ENCODE measurements at regions not wholly inside any gene's neighbourhood (a gene's known extent, or its start where the extent isn't known, plus 50 kb on each side); places are given as distances from the start of the nearest gene placed in this dataset.
"Not testable (repeated sequence)": the region's sequence is repeated elsewhere in the genome, so short reads cannot be mapped to it uniquely, and the experiment has no call there.

DNA sequence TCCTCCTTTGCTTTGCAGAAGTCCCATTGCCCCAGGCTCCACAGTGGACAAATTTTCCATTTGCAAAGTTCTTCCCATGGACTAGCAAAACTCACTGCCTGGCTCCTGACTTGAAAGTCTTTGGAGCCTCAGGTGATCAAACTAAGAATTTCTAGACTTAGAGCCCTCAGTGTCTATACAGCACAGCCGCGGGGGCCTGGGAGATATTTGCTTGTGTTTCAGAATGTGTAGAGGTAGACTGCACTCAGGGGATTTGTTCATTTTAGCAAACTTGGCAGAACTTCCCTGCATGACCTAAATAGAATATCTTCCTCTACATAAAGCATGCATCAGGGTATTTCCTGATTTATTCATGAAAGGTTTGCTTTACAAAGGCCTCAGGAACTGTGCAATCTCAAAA, 384.2 kb upstream of the ZNF462 start:
- DNase-seq (no peak), ATAC-seq (no peak)
- intact Hi-C loops (cut with micrococcal nuclease), result no loop called here
- no peaks in the 10 kb centered on the region for H3K4me1 Mint-ChIP-seq
- H3K9me3 ChIP-seq (ENCODE audit: control insufficient read depth in 2 of 3, low read length in 3 of 3), result no peaks in the 10 kb centered on the region
- H3K9me3 Mint-ChIP-seq, result peaks cover 0 to 21% (median 7%) of the 10 kb centered on the region in 11 donors
- no peak overlapping the region for H3K27ac ChIP-seq (ENCODE audit: low read depth, low read length)
- no peaks in the 10 kb centered on the region for H3K4me1 ChIP-seq (ENCODE audit: control insufficient read depth in 2 of 2, insufficient read depth in 2 of 2, low read length in 2 of 2)
- no peak overlapping the region for H3K27ac Mint-ChIP-seq
- H3K27me3 Mint-ChIP-seq, result no peaks in the 10 kb centered on the region
- ChIA-PET CTCF (no interaction called here), POLR2A (no interaction called here)
- H3K4me3 Mint-ChIP-seq, result no peak overlapping the region
- H3K36me3 Mint-ChIP-seq, result peaks cover 0 to 11% (median 0%) of the 10 kb centered on the region in 5 donors
- H3K4me3 ChIP-seq (ENCODE audit: low read length), result no peak overlapping the region
- H3K27me3 ChIP-seq (ENCODE audit: control insufficient read depth in 2 of 2, insufficient read depth in 2 of 2, low read length in 2 of 2), result no peaks in the 10 kb centered on the region
- H3K36me3 ChIP-seq (ENCODE audit: control insufficient read depth in 2 of 3, insufficient read depth in 3 of 3, low read length in 3 of 3), result no peaks in the 10 kb centered on the region

DNA sequence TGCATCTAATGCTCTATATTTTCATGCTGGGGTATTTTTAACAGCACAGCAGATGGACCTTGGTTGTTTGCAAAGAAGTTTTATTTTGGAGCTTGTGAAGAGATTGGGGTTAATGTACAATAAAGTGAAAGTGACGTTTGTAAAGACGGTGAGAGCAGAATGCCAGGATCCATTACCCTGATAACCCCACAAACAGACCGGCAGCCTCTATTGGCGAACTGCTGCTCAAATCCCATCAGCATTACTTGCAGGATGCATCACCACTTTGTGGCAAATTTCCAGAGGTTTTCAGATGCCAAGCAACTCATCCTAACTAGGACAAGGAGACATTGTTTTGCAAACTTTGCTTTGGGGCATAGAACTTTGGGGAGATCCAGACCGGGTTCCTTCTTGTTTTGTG, 383.3 kb upstream of the ZNF462 start:
- ATAC-seq (no peak), DNase-seq (no peak)
- H3K27me3 ChIP-seq (ENCODE audit: control insufficient read depth in 2 of 2, insufficient read depth in 2 of 2, low read length in 2 of 2), result no peaks in the 10 kb centered on the region
- no peaks in the 10 kb centered on the region for H3K4me1 ChIP-seq (ENCODE audit: control insufficient read depth in 2 of 2, insufficient read depth in 2 of 2, low read length in 2 of 2)
- no peak overlapping the region for H3K27ac Mint-ChIP-seq
- POLR2A ChIA-PET, result no interaction called here
- H3K4me3 ChIP-seq (ENCODE audit: low read length), result no peak overlapping the region
- peaks cover 0 to 11% (median 0%) of the 10 kb centered on the region in 5 donors for H3K36me3 Mint-ChIP-seq
- intact Hi-C loops (cut with micrococcal nuclease), result no loop called here
- no peaks in the 10 kb centered on the region for H3K9me3 ChIP-seq (ENCODE audit: control insufficient read depth in 2 of 3, low read length in 3 of 3)
- no peak overlapping the region for H3K27ac ChIP-seq (ENCODE audit: low read depth, low read length)
- peaks cover 0 to 16% (median 5%) of the 10 kb centered on the region in 11 donors for H3K9me3 Mint-ChIP-seq
- H3K27me3 Mint-ChIP-seq, result no peaks in the 10 kb centered on the region
- H3K36me3 ChIP-seq (ENCODE audit: control insufficient read depth in 2 of 3, insufficient read depth in 3 of 3, low read length in 3 of 3), result no peaks in the 10 kb centered on the region
- no peaks in the 10 kb centered on the region for H3K4me1 Mint-ChIP-seq
- CTCF ChIA-PET, result no interaction called here
- no peak overlapping the region for H3K4me3 Mint-ChIP-seq

DNA sequence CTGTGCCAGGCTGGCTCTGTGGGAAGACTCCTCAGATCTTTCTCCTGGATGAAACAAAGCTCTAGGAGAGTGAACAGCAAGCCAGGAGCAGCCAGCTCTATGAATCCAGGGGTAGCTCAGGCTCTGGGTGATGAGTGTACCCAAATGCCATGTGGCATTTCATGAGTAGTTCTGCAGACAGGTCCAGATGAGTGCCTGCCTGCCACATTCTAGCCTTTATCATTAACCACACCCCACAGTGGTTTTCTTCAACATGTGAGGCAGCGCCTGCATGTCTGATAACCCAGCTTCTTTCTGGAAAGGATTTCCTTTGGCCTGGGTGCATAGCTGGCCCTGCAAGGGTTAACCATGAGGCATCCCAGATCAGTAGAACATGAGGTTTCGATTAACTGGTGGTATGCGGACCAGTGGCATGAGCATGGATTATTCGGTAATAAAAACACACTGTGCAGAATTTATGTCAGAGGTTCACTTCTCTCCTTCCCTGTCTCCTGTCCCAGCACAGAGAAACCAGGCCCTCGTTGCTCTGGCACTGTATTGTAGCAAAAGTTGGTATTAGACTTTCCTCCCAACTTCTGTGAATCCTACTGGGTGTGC, 381.9 kb upstream of the ZNF462 start:
- Mint-ChIP-seq H3K27ac (no peak overlapping the region), H3K4me3 (no peak overlapping the region), H3K36me3 (peaks cover 0 to 6% (median 0%) of the 10 kb centered on the region in 5 donors), H3K9me3 (peaks cover 0 to 15% (median 4%) of the 10 kb centered on the region in 11 donors), H3K4me1 (no peaks in the 10 kb centered on the region), H3K27me3 (no peaks in the 10 kb centered on the region)
- H3K27me3 ChIP-seq (ENCODE audit: control insufficient read depth in 2 of 2, insufficient read depth in 2 of 2, low read length in 2 of 2), result no peaks in the 10 kb centered on the region
- H3K4me1 ChIP-seq (ENCODE audit: control insufficient read depth in 2 of 2, insufficient read depth in 2 of 2, low read length in 2 of 2), result no peaks in the 10 kb centered on the region
- no peaks in the 10 kb centered on the region for H3K9me3 ChIP-seq (ENCODE audit: control insufficient read depth in 2 of 3, low read length in 3 of 3)
- DNase-seq (no peak), ATAC-seq (no peak)
- H3K36me3 ChIP-seq (ENCODE audit: control insufficient read depth in 2 of 3, insufficient read depth in 3 of 3, low read length in 3 of 3), result no peaks in the 10 kb centered on the region
- ChIA-PET CTCF (no interaction called here), POLR2A (no interaction called here)
- intact Hi-C loops (cut with micrococcal nuclease), result no loop called here
- H3K4me3 ChIP-seq (ENCODE audit: low read length), result no peak overlapping the region
- H3K27ac ChIP-seq (ENCODE audit: low read depth, low read length), result no peak overlapping the region

GRCh38 chr9:106482733-106483132, 380.2 kb upstream of the ZNF462 start:
- Mint-ChIP-seq H3K4me3 (no peak overlapping the region), H3K4me1 (no peaks in the 10 kb centered on the region), H3K27me3 (no peaks in the 10 kb centered on the region), H3K9me3 (peaks cover 0 to 19% (median 8%) of the 10 kb centered on the region in 11 donors), H3K27ac (no peak overlapping the region), H3K36me3 (peaks cover 0 to 6% (median 0%) of the 10 kb centered on the region in 5 donors)
- H3K4me3 ChIP-seq (ENCODE audit: low read length), result no peak overlapping the region
- no peaks in the 10 kb centered on the region for H3K27me3 ChIP-seq (ENCODE audit: control insufficient read depth in 2 of 2, insufficient read depth in 2 of 2, low read length in 2 of 2)
- intact Hi-C loops (cut with micrococcal nuclease), result no loop called here
- ATAC-seq (no peak), DNase-seq (no peak)
- ChIA-PET POLR2A (no interaction called here), CTCF (no interaction called here)
- H3K9me3 ChIP-seq (ENCODE audit: control insufficient read depth in 2 of 3, low read length in 3 of 3), result no peaks in the 10 kb centered on the region
- H3K27ac ChIP-seq (ENCODE audit: low read depth, low read length), result no peak overlapping the region
- H3K36me3 ChIP-seq (ENCODE audit: control insufficient read depth in 2 of 3, insufficient read depth in 3 of 3, low read length in 3 of 3), result no peaks in the 10 kb centered on the region
- no peaks in the 10 kb centered on the region for H3K4me1 ChIP-seq (ENCODE audit: control insufficient read depth in 2 of 2, insufficient read depth in 2 of 2, low read length in 2 of 2)

GRCh38 chr9:106486685-106487084, 376.3 kb upstream of the ZNF462 start:
- ChIA-PET POLR2A (no interaction called here), CTCF (no interaction called here)
- DNase-seq, result no peak
- Histone ChIP-seq H3K9me3 (ENCODE audit: control insufficient read depth in 2 of 3, low read length in 3 of 3) (no peaks in the 10 kb centered on the region), H3K27me3 (ENCODE audit: control insufficient read depth in 2 of 2, insufficient read depth in 2 of 2, low read length in 2 of 2) (no peaks in the 10 kb centered on the region), H3K27ac (ENCODE audit: low read depth, low read length) (no peak overlapping the region), H3K4me3 (ENCODE audit: low read length) (no peak overlapping the region), H3K36me3 (ENCODE audit: control insufficient read depth in 2 of 3, insufficient read depth in 3 of 3, low read length in 3 of 3) (no peaks in the 10 kb centered on the region), H3K4me1 (ENCODE audit: control insufficient read depth in 2 of 2, insufficient read depth in 2 of 2, low read length in 2 of 2) (no peaks in the 10 kb centered on the region)
- no peaks in the 10 kb centered on the region for H3K4me1 Mint-ChIP-seq
- H3K27me3 Mint-ChIP-seq, result no peaks in the 10 kb centered on the region
- peaks cover 0 to 29% (median 10%) of the 10 kb centered on the region in 11 donors for H3K9me3 Mint-ChIP-seq
- H3K27ac Mint-ChIP-seq, result no peak overlapping the region
- intact Hi-C loops (cut with micrococcal nuclease), result no loop called here
- no peaks in the 10 kb centered on the region for H3K36me3 Mint-ChIP-seq
- no peak for ATAC-seq
- no peak overlapping the region for H3K4me3 Mint-ChIP-seq

- H3K36me3 Mint-ChIP-seq, result no peaks in the 10 kb centered on the region
- no peak for DNase-seq
Observed at GRCh38 chr9:106487266-106487665, 375.7 kb upstream of the ZNF462 start.

DNA sequence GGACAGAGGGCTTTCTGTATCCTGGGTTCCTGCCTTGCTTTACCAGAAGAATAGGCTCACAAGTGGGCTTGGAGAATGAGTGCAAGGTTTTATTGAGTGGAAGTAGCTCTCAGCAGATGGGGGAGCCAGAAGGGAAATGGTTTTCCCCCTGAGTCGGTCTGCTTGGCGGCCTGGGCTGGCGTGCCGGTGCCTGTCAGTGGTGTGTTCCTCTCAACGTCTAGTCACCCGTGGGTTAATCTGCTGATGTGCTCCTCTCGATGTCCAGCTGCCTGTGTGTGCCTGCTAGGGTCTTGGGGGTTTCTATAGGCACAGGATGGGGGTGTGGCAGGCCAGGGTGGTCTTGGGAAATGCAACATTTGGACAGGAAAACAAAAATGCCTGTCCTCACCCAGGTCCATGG, 370.8 kb upstream of the ZNF462 start:
- H3K27ac ChIP-seq (ENCODE audit: low read depth, low read length); H3K27ac Mint-ChIP-seq; H3K9me3 ChIP-seq (ENCODE audit: control insufficient read depth in 2 of 3, low read length in 3 of 3); H3K27me3 ChIP-seq (ENCODE audit: control insufficient read depth in 2 of 2, insufficient read depth in 2 of 2, low read length in 2 of 2); CTCF ChIA-PET; H3K27me3 Mint-ChIP-seq; POLR2A ChIA-PET; H3K4me3 ChIP-seq (ENCODE audit: low read length); H3K36me3 ChIP-seq (ENCODE audit: control insufficient read depth in 2 of 3, insufficient read depth in 3 of 3, low read length in 3 of 3); ATAC-seq; H3K4me1 Mint-ChIP-seq; H3K36me3 Mint-ChIP-seq; H3K4me3 Mint-ChIP-seq; DNase-seq; H3K4me1 ChIP-seq (ENCODE audit: control insufficient read depth in 2 of 2, insufficient read depth in 2 of 2, low read length in 2 of 2); intact Hi-C loops (cut with micrococcal nuclease): not testable (repeated sequence)
- peaks cover 0 to 26% (median 8%) of the 10 kb centered on the region in 11 donors for H3K9me3 Mint-ChIP-seq

More at GRCh38 chr9:106487266-106487665, 375.7 kb upstream of the ZNF462 start:
- H3K27ac Mint-ChIP-seq, result no peak overlapping the region
- no peak for ATAC-seq
- Histone ChIP-seq H3K27ac (ENCODE audit: low read depth, low read length) (no peak overlapping the region), H3K9me3 (ENCODE audit: control insufficient read depth in 2 of 3, low read length in 3 of 3) (no peaks in the 10 kb centered on the region), H3K4me1 (ENCODE audit: control insufficient read depth in 2 of 2, insufficient read depth in 2 of 2, low read length in 2 of 2) (no peaks in the 10 kb centered on the region), H3K27me3 (ENCODE audit: control insufficient read depth in 2 of 2, insufficient read depth in 2 of 2, low read length in 2 of 2) (no peaks in the 10 kb centered on the region), H3K4me3 (ENCODE audit: low read length) (no peak overlapping the region), H3K36me3 (ENCODE audit: control insufficient read depth in 2 of 3, insufficient read depth in 3 of 3, low read length in 3 of 3) (no peaks in the 10 kb centered on the region)
- no peaks in the 10 kb centered on the region for H3K4me1 Mint-ChIP-seq
- POLR2A ChIA-PET, result no interaction called here
- intact Hi-C loops (cut with micrococcal nuclease), result no loop called here
- CTCF ChIA-PET, result no interaction called here
- no peaks in the 10 kb centered on the region for H3K27me3 Mint-ChIP-seq
- H3K4me3 Mint-ChIP-seq, result no peak overlapping the region
- peaks cover 0 to 29% (median 10%) of the 10 kb centered on the region in 11 donors for H3K9me3 Mint-ChIP-seq

Measured in naive thymus-derived CD4-positive, alpha-beta T cell (primary cell).